Germinal center (tissue), 1 donor: ENCODE measurements at regions not wholly inside any gene's neighbourhood (a gene's known extent, or its start where the extent isn't known, plus 50 kb on each side); places are given as distances from the start of the nearest gene placed in this dataset.
"Not testable (repeated sequence)": the region's sequence is repeated elsewhere in the genome, so short reads cannot be mapped to it uniquely, and the experiment has no call there.

Source experiments
- DNase-seq: peaks from one replicate; pipeline ENCODE4 v3.0.0; 2012; ENCODE audit warnings: mixed read lengths, low spot score

DNA sequence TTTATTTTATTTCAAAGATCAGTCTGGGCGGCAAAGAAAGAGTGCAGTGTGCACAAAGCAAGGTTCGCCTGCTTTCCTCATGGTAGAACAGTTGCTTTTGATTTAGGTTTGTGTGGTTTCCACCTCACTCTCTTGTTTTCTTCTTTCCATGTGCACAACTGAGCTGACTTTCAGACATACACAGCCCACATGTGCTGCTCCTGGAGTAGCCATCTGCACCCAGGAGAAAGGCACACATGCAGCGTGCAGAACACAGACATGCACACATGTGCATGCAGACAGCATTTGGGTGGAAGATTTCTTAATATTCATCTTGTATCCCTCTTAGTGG lies 302.1 kb downstream of the FZD1 start:
- no peak for DNase-seq

DNA sequence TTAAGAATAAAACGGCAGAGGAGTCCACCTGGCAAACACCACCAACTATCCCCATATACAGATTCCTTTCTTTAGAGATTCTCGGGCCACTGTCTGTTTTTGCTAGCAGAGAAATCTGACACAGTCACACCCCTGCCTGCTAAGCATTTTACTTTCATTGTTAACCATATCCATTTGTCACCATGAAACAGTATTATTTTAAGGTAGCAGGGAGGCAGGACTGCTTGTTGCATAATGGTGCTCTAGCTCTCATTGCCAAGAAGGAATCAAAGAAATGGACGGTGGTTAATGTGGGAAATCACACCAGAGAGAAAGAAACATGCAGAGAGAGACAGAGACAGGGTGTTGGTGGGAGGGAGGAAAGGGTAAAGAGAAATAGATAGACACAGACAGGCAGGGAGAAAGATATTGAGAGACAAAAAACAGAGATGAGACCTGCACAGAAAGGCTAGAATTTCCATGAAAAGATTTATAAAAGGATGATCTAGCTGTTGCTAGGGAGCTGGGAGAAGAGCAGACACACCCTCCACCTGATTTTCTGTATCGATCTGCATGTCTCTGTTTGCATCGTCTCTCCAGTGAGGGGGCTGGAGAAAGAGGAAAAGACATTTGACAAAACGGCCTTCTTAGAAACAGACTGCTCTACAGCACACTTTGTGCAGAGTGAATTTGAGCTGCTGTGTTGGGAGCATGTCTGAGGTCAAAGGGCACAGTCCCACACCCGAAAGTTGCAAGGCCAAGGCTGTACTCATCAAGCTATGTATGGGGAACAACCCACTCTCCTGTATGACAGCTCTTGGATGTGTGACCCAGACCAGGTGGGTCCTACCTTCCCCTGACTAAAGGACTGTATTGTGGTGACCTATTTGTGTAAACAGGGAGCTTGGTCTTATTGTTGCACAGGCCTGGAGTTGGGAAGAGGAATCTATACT lies 303.1 kb downstream of the FZD1 start:
- no peak for DNase-seq

DNA sequence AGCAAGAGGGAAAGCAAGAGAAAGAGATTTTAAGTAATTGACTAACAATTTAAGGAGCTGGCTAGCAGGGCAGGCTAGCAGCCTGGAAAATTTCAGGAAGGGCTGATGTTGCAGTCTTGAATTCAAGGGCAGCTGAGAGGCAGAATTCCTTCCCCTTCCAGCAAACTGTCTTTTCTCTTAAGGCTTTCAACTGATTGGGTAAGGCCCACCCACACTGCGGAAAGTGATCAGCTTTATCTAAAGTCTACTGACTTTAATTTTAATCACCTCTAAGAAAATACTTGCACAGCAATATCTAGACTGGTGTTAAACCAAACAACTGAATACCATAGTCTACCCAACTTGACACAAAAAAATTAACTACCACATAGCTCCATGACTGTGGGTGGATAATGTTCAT lies 303.9 kb downstream of the FZD1 start:
- no peak for DNase-seq

DNA sequence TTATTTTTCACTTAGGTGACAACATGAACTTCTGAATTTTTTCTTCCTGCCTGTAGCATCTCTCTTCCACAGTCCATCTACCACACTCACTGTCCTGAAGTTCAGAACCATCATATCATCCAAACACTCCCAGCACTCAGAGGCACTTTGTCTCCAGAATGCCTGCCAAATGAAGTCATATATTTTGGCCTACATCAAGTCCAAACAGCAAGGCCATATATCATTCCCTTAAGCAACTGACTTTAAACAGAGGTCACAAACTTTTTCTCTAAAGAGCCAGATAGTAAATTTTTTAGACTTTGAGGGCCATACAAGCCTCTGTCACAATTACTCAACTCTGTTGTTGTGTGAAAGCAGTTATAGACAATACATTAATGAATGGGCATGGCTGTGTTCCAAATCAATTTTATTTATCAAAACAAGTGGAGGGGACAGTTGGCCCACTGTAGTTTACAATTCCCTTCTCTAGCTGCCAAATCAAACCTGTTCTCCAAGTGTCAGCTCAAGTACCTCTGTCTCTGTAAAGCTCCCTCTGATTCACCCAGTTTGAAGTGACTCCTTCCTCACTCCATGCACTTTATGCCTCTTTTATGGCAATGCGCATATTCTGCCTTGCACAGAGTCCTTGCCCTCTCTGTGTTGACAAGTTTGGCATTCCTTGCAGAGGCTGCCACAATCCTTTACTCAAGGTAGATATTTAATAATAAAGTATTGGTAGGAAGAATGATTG lies 305.7 kb downstream of the FZD1 start:
- DNase-seq: no peak

DNA sequence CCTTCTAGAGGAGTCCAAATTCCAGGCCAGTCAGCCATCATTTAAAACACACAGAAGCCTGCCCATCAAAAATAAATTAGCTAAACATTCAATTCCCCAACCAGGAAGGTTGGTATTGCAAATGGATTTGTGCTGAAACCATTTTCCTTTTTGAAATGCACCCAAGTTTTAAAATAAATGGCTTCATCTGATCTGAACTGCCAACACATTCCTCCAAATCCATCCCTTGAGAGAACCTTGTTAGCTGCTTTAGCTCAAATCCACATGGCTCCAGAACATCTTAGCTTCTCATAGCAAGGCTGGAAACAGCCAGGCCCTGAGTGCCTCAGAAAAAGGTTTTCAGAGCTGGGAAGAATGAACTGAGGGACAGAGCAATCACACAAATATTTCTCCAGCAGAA lies 306.3 kb downstream of the FZD1 start:
- DNase-seq: no peak

DNA sequence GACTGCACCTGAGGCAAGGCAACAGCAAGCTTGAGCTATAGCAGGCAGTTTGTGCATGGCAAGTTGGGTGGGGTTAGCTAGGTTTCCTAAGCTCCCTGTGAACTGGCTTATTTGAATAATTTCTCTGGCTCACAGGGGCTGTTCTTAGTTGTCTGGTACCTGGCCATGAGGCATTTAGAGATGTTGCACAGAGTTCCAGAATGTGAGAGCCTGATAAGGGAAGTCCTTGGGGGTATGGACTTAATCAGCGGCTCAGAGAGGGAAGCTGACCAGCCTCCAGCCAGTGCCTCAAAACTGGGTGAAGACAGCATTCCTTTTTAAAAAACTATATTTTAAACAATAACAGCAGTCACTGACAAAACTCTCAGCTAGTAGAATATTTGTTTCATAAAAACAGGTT lies 307.4 kb downstream of the FZD1 start:
- no peak for DNase-seq

DNA sequence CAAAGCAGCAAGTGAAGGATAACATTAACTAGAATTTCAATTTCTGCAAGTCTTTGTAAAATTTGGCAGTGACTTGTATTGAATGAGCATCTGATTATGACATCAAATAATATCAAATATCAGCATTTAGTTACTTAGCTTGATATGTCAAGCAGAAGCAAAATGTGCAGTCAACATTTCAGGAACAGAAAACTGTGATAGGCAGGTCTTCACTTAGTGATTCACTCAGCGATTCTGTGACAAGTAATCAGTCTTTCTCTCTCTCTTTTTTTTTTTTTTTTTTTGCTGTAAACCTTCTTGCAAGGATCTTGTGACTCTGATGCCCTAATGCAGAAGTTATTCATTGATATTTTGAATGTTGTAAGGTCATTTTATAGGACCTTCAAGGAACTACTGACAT lies 307.1 kb downstream of the MTERF1 start:
- DNase-seq: no peak

DNA sequence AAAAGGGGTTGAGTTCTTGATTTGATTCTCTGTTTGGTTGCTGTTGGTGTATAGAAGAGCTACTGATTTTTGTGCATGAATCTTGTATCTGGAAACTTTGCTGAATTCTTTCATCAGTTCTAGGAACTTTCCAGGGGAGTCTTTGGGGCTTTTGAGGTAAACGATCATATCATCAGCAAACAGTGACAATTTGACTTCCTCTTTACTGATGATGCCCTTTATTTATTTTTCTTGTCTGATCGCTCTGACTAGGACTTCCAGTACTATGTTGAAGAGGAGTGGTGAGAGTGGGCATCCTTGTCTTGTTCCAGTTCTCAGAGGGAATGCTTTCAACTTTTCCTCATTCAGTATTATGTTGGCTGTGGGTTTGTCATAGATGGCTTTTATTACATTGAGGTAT lies 304.0 kb downstream of the MTERF1 start:
- not testable (repeated sequence) for DNase-seq

DNA sequence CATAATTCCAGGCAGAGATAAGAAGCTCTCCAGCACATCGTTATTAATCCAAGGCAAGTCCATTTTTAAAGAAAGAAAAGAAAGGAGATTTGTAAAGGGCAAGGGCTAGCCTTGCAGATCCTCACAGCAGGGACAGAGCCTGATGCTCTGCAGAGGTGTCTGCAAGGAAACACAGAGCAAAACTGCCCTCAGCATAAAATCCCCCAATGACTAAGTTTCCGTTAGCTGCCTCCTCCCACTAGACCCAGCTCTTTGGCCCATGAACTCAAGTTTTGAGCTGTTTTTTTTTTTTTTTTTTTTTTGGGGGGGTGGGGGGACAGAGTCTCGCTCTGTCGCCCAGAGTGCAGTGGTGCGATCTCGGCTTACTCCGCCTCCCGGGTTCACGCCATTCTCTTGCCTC lies 300.7 kb downstream of the MTERF1 start:
- DNase-seq: no peak

DNA sequence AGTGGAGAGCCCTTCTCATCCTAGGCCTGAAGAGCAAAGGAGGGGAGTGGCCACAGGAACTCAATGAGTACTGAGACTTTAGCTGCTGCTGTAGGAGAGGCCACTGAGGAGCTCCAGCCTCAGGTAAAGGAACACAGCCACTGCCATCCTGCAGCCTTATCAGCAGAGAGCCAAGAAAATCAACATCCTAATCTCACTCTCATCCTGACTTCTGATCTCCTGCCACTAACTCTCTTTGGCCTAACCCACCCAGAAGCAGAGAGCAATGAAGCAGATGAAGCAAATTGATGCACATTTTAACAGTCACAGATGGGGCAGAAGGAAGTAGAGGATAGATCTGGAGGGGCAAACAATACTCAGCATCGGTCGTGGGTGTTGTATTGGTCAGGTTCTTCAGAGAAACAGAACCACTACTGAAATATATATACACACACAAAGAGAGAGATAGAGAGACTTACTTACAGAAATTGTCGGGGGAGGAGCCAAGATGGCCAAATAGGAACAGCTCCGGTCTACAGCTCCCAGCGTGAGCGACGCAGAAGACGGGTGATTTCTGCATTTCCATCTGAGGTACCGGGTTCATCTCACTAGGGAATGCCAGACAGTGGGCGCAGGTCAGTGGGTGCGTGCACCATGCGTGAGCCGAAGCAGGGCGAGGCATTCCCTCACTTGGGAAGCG lies 297.6 kb downstream of the MTERF1 start:
- no peak for DNase-seq

DNA sequence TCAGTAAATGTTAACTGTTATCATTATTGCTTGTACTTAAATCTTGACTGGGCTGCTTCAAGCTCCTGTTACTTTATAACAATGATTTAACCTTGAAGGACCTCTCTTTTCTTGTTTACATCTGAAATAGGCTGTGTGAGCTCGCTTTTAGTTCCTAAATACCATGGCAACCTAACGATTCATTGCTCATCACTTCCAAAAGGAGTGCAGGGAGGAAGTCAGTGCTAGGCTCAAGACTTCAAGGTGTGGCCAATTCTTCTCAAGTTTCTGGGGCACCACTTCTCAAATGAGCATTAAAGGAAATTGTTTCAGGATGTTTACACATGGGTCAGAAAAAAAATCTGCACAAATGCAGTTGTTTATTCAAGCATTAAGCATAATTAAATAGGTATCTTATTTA lies 284.2 kb downstream of the MTERF1 start:
- DNase-seq: no peak

DNA sequence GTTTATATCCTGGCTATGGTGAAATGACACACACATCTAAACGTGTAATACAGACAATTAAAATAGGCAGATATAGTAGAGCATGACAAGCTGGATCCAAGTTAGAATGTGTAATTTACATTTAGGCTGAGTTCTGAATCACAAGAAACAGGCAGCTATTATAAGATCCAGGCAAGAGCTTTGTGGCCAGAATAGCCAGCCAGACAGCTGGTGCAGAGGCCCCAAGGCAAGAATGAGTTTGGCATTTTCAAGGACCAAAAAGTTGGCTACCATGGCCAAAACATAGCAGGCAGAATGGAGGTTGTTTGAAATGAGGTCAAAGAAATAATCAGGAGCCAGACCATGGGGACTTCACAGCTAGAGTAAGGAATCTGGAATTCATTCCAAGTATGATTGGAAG lies 281.7 kb downstream of the MTERF1 start:
- DNase-seq: no peak

DNA sequence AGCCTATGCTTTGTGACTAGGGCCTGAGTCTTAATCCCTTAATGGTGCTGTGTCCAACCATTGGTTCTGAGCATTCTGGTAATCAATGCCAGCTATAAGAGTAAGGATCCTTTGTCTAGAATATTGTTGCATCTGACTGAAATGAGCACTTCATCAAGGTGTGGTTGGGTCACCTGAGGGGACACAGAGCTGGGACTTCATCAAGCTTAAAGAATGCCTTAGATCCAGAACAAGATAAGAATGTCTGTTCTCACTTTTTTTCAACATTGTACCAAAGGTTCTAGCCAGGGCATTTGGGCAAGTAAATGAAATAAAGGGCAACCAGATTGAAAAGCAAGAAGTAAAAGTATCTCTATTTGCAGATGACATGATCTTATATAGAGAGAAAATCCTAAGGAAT lies 280.4 kb downstream of the MTERF1 start:
- DNase-seq: no peak

DNA sequence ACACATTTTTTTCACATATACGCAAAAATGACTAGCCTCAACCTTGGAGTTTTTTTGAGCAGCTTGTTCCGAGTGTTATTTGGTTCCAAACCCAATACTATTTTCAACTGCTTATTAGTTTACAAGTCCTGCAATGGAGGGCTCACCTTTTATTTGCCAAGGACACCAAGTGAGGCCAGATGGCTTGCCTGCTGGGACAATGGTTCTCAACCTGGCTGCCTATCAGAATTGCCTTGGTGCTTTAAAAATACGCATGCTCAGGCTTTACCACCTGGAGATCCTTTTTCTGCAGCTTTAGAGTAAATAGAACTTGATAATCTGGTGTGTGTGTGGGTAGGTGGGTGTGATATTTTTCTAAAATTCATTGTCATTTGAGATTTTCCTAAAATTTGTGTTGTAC lies 276.8 kb downstream of the MTERF1 start:
- no peak for DNase-seq

DNA sequence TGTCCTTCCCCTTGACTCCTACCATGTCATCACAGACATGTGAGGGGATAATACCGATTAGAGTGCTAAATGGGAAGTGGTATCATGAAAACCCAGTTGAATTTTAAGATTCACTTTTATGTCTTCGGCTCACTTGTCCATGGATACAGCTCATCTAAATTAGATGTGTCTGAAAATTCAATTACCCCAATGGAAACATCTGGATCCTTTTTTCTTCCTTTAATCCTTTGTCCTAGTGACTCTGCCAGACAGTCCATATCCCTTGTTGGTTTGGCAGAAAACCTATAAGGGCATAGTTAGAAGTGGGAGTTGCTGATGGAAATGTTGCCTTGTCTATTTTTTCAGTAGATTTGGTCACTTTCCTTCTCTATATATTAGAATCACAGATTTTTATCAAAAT lies 271.9 kb downstream of the MTERF1 start:
- DNase-seq: no peak

DNA sequence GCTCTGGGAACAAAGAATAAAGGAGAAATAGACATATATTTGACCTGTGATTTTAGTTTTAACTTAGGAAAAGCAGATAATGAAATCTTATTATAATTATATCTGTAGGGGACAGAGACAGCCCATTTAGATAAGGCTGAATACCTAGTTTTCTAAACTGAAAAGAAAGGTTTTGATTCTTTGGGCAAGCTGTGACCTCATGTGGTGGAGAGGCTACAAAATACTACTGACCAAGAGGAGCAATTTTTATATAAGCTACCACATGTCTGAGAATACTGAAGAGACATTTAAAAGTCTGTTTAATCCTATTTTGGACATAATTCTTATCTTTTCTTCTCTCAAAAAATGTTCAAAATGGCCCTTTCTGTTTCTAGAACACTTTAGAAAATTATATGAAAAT lies 271.0 kb downstream of the MTERF1 start:
- no peak for DNase-seq

DNA sequence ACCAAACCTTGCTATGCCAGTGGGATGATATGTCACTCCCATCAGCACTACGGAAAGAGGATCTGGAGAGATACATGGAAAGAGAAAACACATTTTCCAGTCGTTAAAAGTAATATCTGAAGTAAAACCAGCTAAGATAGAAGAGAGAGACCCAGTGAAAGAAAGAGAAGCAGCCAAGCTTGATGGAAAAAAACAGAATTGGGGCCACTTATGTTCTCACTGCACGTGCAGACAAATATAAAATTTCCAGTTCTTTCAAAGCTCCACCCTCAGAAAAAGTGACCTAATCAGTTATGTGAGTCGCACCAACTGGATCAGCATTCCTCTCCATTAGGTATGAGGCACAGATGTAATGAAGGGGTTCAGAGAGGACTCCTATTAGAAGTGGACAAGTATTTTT lies 266.1 kb downstream of the MTERF1 start:
- DNase-seq: no peak

DNA sequence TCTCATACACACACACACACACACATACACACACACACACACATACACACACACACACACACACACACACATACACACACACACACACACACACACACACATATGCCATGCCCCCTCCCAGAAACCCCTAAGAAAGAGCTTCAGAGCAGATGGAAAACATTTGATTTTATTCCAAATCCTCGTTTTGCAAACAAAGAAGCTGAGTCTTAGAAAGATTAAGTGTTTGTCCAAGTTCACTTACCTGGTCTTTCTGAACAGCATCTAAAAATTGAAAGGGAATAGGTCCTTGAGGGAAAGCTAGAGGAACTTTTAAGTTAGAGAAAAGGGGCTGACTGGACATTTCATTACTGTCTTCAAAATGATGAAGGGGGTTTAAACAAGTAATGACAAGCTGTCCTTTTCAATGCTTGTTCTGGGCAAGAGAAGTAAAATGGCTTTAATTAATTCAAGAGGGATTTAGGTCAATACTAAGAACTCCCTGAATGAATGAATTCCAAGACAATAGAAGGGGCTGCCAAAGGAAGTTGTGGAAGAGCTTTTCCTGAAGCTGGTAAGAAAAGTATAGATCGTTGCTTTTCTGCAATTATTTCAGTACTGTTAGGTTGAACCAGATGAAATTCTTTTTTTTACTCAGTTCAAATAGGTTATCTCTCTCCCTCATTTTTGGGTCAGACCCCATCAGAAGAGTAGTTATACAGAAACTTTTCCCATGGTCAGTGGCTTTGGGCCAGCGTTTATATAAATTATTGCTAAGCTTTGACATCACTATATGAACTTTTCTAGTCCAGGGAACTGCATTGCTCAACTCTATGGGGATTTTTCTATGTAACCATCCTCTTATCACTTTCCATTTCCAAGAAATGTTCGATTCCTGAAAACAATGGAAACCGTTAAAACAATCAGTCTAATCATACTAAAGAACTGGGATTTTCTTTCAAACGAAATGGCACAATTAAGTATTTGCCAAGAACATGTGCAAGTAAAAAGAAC lies 261.4 kb downstream of the MTERF1 start:
- no peak for DNase-seq

DNA sequence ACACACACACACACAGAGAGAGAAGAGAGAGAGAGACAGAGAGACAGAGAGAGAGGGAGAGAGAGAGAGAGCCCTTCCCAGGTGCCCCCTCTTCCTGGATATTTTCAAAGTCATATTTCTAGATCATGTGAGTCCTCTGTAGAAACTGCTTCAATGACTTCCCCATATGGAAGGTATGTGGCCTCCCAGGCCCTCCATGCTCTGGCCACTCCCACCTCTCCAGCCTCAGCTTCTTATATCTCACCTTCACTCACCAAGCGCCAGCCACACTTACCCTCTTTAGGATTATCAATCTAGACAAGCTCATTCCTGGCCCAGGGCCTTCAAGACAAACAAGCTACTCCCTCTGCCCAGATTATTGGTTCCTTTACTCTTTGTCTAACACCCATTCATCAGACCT lies 259.7 kb downstream of the MTERF1 start:
- no peak for DNase-seq

DNA sequence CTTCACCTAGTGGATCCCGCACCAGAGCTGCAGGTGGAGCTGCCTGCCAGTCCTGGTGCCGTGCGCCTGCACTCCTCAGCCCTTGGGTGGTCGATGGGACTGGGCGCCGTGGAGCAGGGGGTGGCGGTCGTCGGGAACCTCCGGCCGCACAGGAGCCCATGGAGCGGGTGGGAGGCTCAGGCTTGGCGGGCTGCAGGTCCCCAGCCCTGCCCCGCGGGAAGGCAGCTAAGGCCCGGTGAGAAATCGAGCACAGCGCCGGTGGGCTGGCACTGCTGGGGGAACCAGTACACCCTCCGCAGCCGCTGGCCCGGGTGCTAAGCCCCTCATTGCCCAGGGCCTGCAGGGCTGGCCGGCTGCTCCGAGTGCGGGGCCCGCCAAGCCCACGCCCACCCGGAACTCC lies 253.2 kb downstream of the MTERF1 start:
- not testable (repeated sequence) for DNase-seq

DNA sequence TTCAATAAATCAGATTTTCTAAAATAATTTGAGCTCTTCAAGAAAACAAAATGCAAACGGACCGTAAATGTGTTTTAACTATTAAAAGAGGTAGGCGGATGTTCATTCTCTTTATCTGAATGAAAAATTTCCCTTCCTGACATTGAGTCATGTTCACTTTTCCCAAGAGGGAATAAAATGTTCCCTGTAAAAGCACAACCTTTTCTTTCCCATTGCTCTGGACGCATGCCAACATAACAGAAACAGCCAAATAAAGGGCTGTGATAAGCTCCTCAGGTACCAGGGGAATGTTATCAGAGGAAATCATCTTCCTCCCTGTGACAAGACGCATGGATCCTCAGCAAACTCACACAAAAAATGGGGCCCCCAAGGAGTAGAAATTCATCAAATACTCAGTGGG lies 251.8 kb downstream of the MTERF1 start:
- no peak for DNase-seq
